H9 (cell line): ENCODE measurements at regions not wholly inside any gene's neighbourhood (a gene's known extent, or its start where the extent isn't known, plus 50 kb on each side); places are given as distances from the start of the nearest gene placed in this dataset.

Source experiments
- DNase-seq: peaks from one replicate; pipeline ENCODE4 v3.0.0-alpha.2; 2017
- H2AFZ ChIP-seq: one replicate; pipeline ENCODE4 v1.6.1; 2013; ENCODE audit warnings: mild to moderate bottlenecking, low read length, control low read depth, moderate library complexity
- H2AK5ac ChIP-seq: 2 replicates; pipeline ENCODE4 v1.6.1; 2013; ENCODE audit warnings: low read length, control low read depth, mixed read lengths; ENCODE audit not compliant: insufficient read length
- H2BK120ac ChIP-seq: one replicate; pipeline ENCODE4 v1.6.1; 2013; ENCODE audit warnings: low read depth, mild to moderate bottlenecking, low read length, control low read depth, inconsistent platforms; ENCODE audit not compliant: poor library complexity, severe bottlenecking
- H2BK12ac ChIP-seq: 2 replicates; pipeline ENCODE4 v1.6.1; 2013; ENCODE audit warnings: low read length, control low read depth, mixed read lengths, low read depth; ENCODE audit not compliant: insufficient read length
- H2BK15ac ChIP-seq: 2 replicates; pipeline ENCODE4 v1.6.1; 2013; ENCODE audit warnings: low read depth, low read length, control low read depth
- H2BK20ac ChIP-seq: one replicate; pipeline ENCODE4 v1.6.1; 2013; ENCODE audit warnings: low read depth, mild to moderate bottlenecking, low read length, control low read depth, inconsistent platforms; ENCODE audit not compliant: poor library complexity, severe bottlenecking
- H2BK5ac ChIP-seq: 2 replicates; pipeline ENCODE4 v1.6.1; 2013; ENCODE audit warnings: low read length, control low read depth, mixed read lengths; ENCODE audit not compliant: insufficient read length
- H3K14ac ChIP-seq: 2 replicates; pipeline ENCODE4 v1.6.1; 2013; ENCODE audit warnings: low read length, control low read depth; ENCODE audit not compliant: insufficient read depth
- H3K18ac ChIP-seq: 2 replicates; pipeline ENCODE4 v1.6.1; 2013; ENCODE audit warnings: low read depth, mild to moderate bottlenecking, mixed read lengths, low read length, control low read depth; ENCODE audit not compliant: insufficient read length
- H3K23ac ChIP-seq: 2 replicates; pipeline ENCODE4 v1.6.1; 2013; ENCODE audit warnings: low read length, control low read depth, mixed read lengths, low read depth; ENCODE audit not compliant: insufficient read length
- H3K23me2 ChIP-seq: 2 replicates; pipeline ENCODE4 v1.6.1; 2013; ENCODE audit warnings: low read depth, mild to moderate bottlenecking, mixed read lengths, low read length, control low read depth; ENCODE audit not compliant: insufficient read length, poor library complexity, severe bottlenecking
- H3K27ac ChIP-seq: 2 replicates; pipeline ENCODE4 v1.5.1; 2013; ENCODE audit warnings: low read length, control low read depth, mixed read lengths, low read depth; ENCODE audit not compliant: insufficient read length
- H3K27me3 ChIP-seq: 2 replicates; pipeline ENCODE4 v1.6.1; 2013; ENCODE audit warnings: low read length, control low read depth, inconsistent platforms; ENCODE audit not compliant: insufficient read depth
- H3K4ac ChIP-seq: 2 replicates; pipeline ENCODE4 v1.6.1; 2013; ENCODE audit warnings: low read depth, mild to moderate bottlenecking, control low read depth, inconsistent platforms, low read length, moderate library complexity
- H3K4me1 ChIP-seq: 2 replicates; pipeline ENCODE4 v1.6.1; 2013; ENCODE audit warnings: low read length, control low read depth, inconsistent platforms; ENCODE audit not compliant: insufficient read depth
- H3K4me2 ChIP-seq: 2 replicates; pipeline ENCODE4 v1.6.1; 2013; ENCODE audit warnings: low read length, control low read depth, mixed read lengths; ENCODE audit not compliant: insufficient read length, insufficient read depth
- H3K56ac ChIP-seq: 2 replicates; pipeline ENCODE4 v1.6.1; 2013; ENCODE audit warnings: low read depth, mild to moderate bottlenecking, mixed read lengths, low read length, control low read depth; ENCODE audit not compliant: insufficient read length
- H3K79me1 ChIP-seq: 2 replicates; pipeline ENCODE4 v1.6.1; 2013; ENCODE audit warnings: low read depth, mild to moderate bottlenecking, moderate library complexity, low read length, control low read depth, inconsistent platforms; ENCODE audit not compliant: insufficient read depth, poor library complexity, severe bottlenecking
- H3K79me2 ChIP-seq: 2 replicates; pipeline ENCODE4 v1.6.1; 2013; ENCODE audit warnings: low read length, control low read depth, inconsistent platforms; ENCODE audit not compliant: insufficient read depth
- H3K9ac ChIP-seq: 2 replicates; pipeline ENCODE4 v1.6.1; 2013; ENCODE audit warnings: low read length, control low read depth, mixed read lengths; ENCODE audit not compliant: insufficient read length; ENCODE audit errors: extremely low read depth
- H3K9me3 ChIP-seq: one replicate; pipeline ENCODE4 v1.6.1; 2013; ENCODE audit warnings: low read depth, low read length, inconsistent platforms; ENCODE audit not compliant: control insufficient read depth
- H3T11ph ChIP-seq: one replicate; pipeline ENCODE4 v1.6.1; 2013; ENCODE audit warnings: mild to moderate bottlenecking, low read length, control low read depth, inconsistent platforms
- H4K20me1 ChIP-seq: one replicate; pipeline ENCODE4 v1.6.1; 2013; ENCODE audit not compliant: control insufficient read depth, insufficient read length, insufficient read depth
- H4K5ac ChIP-seq: 2 replicates; pipeline ENCODE4 v1.6.1; 2013; ENCODE audit warnings: low read depth, mild to moderate bottlenecking, mixed read lengths, low read length, control low read depth; ENCODE audit not compliant: insufficient read length
- H4K8ac ChIP-seq: replicated peaks from 2 replicates; pipeline ENCODE4 v1.6.1; 2013; ENCODE audit warnings: low read length, control low read depth, mixed read lengths, low read depth; ENCODE audit not compliant: insufficient read length
- H4K91ac ChIP-seq: 2 replicates; pipeline ENCODE4 v1.6.1; 2013; ENCODE audit warnings: low read depth, mild to moderate bottlenecking, moderate library complexity, mixed read lengths, low read length, control low read depth; ENCODE audit not compliant: insufficient read length
- H3K27ac Mint-ChIP-seq, 3 experiments: 2 replicates in 2 of 3; 3 replicates in 1 of 3; pipeline ENCODE4 v1.8.0; 2020 to 2021; ENCODE audit warnings: mixed read lengths in 3 of 3, mild to moderate bottlenecking in 1 of 3, moderate library complexity in 1 of 3
- H3K27me3 Mint-ChIP-seq: 2 replicates; pipeline ENCODE4 v1.8.0; 2021; ENCODE audit warnings: low read depth, mild to moderate bottlenecking, moderate library complexity, mixed read lengths
- H3K36me3 Mint-ChIP-seq, 3 experiments: 2 replicates in 2 of 3; 3 replicates in 1 of 3; pipeline ENCODE4 v1.8.0; 2020 to 2021; ENCODE audit warnings: low read depth in 3 of 3, mixed read lengths in 3 of 3; ENCODE audit not compliant: insufficient read depth in 1 of 3
- H3K4me1 Mint-ChIP-seq, 2 experiments: 2 replicates each; pipeline ENCODE4 v1.8.0; 2020; ENCODE audit warnings: mixed read lengths in 2 of 2
- H3K4me3 Mint-ChIP-seq, 2 experiments: 2 replicates in 1 of 2; 3 replicates in 1 of 2; pipeline ENCODE4 v1.8.0; 2020 to 2021; ENCODE audit warnings: mild to moderate bottlenecking in 2 of 2, mixed read lengths in 2 of 2, moderate library complexity in 1 of 2
- H3K9me3 Mint-ChIP-seq, 2 experiments: 2 replicates in 1 of 2; 3 replicates in 1 of 2; pipeline ENCODE4 v1.8.0; 2020; ENCODE audit warnings: mild to moderate bottlenecking in 2 of 2, mixed read lengths in 2 of 2, moderate library complexity in 1 of 2
- WGBS: extraction: QIAGEN DNeasy Blood & Tissue Kit; methylation state at CpG from one replicate; pipeline ENCODE4 v1.1.7; 2013; ENCODE audit warnings: missing lambda C conversion rate, low lambda C conversion rate, mixed read lengths; ENCODE audit not compliant: insufficient read length; ENCODE audit errors: extremely low coverage; 5-methylcytosine and 5-hydroxymethylcytosine counted together
- TF ChIP-seq, protein P1 (sequence below): fragments of 200-600 bp; sonication (generic); conservative IDR thresholded peaks from 3 replicates; pipeline ENCODE4 v1.8.0; 2021; ENCODE audit warnings: antibody characterized with exemption, mild to moderate bottlenecking

GRCh38 chr12:58323676-58324075, 382.3 kb downstream of the ATP23 start:
- Histone ChIP-seq H3K4ac (no peak overlapping the region), H2AFZ (no peak overlapping the region), H2BK12ac (no peak overlapping the region), H4K91ac (no peak overlapping the region), H4K20me1 (no peaks in the 10 kb centered on the region), H3K79me1 (no peaks in the 10 kb centered on the region), H4K5ac (no peak overlapping the region), H2BK120ac (no peak overlapping the region), H2BK15ac (no peak overlapping the region), H3K23me2 (no peaks in the 10 kb centered on the region), H2AK5ac (no peak overlapping the region), H3K9ac (no peak overlapping the region), H2BK5ac (no peak overlapping the region), H3K27me3 (no peaks in the 10 kb centered on the region), H4K8ac (no peak overlapping the region), H3K14ac (no peak overlapping the region), H3K4me1 (no peaks in the 10 kb centered on the region), H3K79me2 (no peaks in the 10 kb centered on the region), H3T11ph (no peak overlapping the region), H2BK20ac (no peak overlapping the region), H3K18ac (no peak overlapping the region), H3K56ac (no peak overlapping the region), H3K23ac (no peak overlapping the region), H3K4me2 (no peak overlapping the region), H3K9me3 (no peaks in the 10 kb centered on the region), H3K27ac (no peak overlapping the region)
- H3K27ac Mint-ChIP-seq = no peak overlapping the region
- H3K27me3 Mint-ChIP-seq = no peaks in the 10 kb centered on the region; the same call in 1 of the 2 replicates
- no peak for DNase-seq
- TF ChIP-seq, protein P1, sequence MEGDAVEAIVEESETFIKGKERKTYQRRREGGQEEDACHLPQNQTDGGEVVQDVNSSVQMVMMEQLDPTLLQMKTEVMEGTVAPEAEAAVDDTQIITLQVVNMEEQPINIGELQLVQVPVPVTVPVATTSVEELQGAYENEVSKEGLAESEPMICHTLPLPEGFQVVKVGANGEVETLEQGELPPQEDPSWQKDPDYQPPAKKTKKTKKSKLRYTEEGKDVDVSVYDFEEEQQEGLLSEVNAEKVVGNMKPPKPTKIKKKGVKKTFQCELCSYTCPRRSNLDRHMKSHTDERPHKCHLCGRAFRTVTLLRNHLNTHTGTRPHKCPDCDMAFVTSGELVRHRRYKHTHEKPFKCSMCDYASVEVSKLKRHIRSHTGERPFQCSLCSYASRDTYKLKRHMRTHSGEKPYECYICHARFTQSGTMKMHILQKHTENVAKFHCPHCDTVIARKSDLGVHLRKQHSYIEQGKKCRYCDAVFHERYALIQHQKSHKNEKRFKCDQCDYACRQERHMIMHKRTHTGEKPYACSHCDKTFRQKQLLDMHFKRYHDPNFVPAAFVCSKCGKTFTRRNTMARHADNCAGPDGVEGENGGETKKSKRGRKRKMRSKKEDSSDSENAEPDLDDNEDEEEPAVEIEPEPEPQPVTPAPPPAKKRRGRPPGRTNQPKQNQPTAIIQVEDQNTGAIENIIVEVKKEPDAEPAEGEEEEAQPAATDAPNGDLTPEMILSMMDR = no peak
- H3K4me3 Mint-ChIP-seq = no peak overlapping the region
- WGBS = no CpG with 5 or more reads among the region's 3 CpGs
- peaks cover 0 to 8% of the 10 kb centered on the region in 2 experiments; a peak in 2 of 4 replicates for H3K4me1 Mint-ChIP-seq
- H3K9me3 Mint-ChIP-seq = peaks cover 8% of the 10 kb centered on the region in 2 experiments
- H3K36me3 Mint-ChIP-seq = peaks cover 0 to 9% (median 8%) of the 10 kb centered on the region in 3 experiments; a peak in 6 of 7 replicates
